ENCODE measurements at regions not wholly inside any gene's neighbourhood (a gene's known extent, or its start where the extent isn't known, plus 50 kb on each side); places are given as distances from the start of the nearest gene placed in this dataset.
A peak's percentile ranks its signal among the peaks of the same experiment; 100 is the strongest.
"Not testable (repeated sequence)": the region's sequence is repeated elsewhere in the genome, so short reads cannot be mapped to it uniquely, and the experiment has no call there.

DNA sequence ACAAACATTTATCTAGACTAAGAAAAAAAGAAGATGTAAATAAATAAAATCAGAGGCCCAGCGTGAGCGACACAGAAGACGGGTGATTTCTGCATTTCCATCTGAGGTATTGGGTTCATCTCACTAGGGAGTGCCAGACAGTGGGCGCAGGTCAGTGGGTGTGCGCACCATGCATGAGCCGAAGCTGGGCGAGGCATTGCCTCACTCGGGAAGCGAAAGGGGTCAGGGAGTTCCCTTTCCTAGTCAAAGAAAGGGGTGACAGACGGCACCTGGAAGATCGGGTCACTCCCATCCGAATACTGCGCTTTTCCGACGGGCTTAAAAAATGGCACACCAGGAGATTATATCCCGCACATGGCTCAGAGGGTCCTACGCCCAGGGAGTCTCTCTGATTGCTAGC, 79.5 kb upstream of the ABCD2 start:
- intact Hi-C loops (cut with DNase I) = not testable (repeated sequence)
- DNase-seq (ENCODE audit: low spot score) = peak; percentile 41

DNA sequence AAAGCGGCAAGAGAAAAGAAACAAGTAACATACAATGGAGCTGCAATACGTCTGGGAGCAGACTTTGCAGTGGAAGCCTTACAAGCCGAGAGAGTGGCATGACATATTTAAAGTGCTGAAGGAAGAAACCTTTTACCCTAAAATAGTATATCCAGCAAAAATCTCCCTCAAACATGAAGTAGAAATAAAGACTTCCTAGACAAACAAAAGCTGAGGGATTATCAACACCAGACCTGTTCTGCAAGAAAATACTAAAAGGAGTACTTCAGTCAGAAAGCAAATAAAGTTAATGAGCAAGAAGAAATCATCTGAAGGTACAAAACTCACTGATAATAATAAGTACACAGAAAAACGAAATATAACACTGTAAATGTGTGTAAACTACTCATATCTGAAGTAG, 77.5 kb upstream of the ABCD2 start:
- intact Hi-C loops (cut with DNase I) = no loop called here
- no peak for DNase-seq (ENCODE audit: low spot score)

DNA sequence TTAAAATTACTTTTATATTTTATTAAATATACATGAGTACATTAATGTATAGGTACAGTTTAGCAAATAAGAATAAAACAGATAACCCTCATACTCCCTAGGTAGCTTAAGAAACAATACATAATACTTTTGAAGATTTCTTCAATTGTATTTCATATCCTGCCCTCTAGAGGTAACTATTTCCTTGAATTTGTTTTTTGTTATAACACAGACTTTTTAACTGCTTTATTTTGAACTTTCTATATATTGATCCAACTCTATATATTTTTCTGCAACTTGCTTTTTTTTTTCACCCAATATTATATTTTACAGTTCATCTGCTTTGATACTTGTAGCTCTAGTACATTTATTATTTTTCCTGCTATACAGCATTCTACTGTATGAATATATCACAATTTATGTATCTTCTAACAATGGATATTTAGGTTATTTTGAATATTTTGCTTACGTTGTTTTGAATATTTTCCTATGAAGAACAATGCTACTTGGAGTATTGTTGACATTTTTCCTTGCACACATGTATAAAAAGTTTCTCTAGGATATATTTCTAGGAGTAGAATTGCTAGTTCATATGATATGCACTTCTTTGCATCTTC, 72.8 kb upstream of the ABCD2 start:
- intact Hi-C loops (cut with DNase I) = loop anchor here (5.0 kb wide), 1 partner anchor 105 kb away; no protein-coding TSS in a partner anchor
- DNase-seq (ENCODE audit: low spot score) = no peak

DNA sequence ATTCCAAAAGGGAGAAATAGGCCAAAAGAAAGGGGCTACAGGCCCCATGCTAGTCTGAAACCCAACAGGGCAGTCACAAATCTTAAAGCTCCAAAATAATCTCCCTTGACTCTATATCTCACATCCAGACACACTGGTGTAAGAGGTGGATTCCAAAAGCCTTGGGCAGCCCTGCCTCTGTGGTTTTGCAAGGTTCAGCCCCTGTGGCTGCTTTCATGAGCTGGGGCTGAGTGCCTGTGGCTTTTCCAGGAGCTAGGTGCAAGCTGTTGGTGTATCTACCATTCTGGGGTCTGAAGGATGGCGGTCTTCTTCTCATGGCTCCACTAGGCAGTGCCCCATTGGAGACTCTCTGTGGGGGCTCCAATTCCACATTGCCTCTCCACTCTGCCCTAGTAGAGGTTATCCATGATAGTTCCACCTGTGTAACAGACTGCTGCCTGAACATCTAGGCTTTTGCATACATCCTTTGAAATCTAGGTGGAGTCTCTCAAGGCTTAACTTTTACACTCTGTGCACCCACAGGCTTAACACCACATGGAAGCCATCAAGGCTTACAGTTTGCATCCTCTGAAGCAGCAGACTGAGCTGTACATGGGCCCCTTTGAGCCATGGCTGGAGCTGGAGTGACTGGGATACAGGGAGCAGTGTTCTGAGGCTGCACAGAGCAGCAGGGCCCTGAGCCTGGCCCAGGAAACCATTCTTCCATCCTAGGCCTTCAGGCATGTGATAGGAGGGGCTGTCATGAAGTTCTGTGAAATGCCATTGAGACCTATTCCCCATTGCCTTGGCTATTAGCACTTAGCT, 66.5 kb upstream of the ABCD2 start:
- DNase-seq (ENCODE audit: low spot score) = no peak
- intact Hi-C loops (cut with DNase I) = no loop called here

DNA sequence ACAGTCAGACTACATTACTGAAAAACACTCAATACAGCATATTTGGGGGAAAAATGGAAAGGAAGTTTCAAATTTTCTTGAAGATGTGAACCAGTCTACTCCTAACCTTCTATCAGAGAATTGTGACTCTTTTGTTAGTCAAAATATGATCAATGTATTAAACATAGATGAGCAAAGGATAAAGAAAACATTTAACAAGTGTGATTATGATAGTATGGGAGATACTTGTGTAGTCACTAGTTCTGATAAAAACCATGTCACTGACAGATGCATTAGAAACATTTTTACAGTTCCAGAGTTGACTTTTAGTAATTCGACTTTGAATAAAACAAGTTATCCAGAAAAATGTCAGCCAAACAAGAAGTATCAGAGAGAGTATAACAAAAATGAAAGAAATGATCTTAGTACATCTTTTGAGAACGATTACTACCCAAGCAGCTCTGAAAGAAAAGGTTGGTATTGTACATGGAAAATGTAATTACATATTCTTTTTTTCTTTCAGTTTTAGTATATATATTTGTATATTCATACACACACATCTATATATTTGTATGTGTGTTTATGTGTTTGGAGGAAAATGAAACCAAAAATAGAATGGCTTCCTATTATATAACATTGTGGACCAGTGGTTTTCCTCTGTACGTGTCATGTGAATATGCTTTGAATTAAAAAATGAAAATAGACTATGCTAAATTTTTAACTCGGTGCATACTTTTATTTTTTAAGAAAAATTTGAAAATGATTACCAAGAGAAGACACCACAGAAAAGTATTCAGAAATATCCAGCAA, 63.3 kb upstream of the ABCD2 start:
- no peak for DNase-seq (ENCODE audit: low spot score)
- intact Hi-C loops (cut with DNase I) = no loop called here

DNA sequence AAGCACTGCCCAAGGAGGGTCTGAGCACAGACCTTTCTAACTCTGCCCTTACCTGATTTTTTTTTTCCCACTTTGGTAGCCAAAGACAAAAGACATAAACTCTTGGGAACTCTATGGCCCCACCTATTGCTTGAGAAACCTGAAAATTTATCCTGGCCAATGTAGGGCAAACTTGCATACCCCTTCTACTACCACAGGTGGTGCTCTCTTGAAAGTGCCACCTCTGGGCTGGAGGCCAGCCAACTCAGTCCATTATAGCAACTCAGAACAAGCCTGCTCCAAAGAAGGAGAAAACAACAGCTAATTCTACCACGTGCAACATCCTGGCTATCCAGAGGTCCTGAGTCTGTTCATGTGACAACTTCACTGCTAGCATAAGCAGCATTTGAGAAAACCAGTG, 55.7 kb upstream of the ABCD2 start:
- no peak for DNase-seq (ENCODE audit: low spot score)
- intact Hi-C loops (cut with DNase I) = no loop called here

DNA sequence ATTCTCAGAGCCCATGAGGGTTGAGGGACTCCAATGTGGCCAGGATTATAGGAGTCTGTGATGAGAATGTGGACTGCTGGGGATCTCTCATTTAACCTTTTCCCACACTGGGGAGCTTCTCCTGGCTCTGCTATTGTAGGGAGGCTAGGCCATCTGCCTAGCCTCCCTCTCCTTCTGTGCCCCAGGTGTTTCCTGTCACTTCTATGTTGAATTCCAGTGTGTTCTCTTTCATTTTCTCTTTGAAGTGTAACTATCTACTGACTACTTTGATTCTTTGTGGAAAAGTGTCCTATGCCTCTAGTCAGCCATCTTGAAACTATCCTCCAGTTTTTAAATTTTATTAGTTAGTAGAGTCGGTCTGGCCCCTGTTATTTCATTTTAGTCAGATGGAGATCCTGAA, 53.4 kb upstream of the ABCD2 start:
- intact Hi-C loops (cut with DNase I) = no loop called here

DNA sequence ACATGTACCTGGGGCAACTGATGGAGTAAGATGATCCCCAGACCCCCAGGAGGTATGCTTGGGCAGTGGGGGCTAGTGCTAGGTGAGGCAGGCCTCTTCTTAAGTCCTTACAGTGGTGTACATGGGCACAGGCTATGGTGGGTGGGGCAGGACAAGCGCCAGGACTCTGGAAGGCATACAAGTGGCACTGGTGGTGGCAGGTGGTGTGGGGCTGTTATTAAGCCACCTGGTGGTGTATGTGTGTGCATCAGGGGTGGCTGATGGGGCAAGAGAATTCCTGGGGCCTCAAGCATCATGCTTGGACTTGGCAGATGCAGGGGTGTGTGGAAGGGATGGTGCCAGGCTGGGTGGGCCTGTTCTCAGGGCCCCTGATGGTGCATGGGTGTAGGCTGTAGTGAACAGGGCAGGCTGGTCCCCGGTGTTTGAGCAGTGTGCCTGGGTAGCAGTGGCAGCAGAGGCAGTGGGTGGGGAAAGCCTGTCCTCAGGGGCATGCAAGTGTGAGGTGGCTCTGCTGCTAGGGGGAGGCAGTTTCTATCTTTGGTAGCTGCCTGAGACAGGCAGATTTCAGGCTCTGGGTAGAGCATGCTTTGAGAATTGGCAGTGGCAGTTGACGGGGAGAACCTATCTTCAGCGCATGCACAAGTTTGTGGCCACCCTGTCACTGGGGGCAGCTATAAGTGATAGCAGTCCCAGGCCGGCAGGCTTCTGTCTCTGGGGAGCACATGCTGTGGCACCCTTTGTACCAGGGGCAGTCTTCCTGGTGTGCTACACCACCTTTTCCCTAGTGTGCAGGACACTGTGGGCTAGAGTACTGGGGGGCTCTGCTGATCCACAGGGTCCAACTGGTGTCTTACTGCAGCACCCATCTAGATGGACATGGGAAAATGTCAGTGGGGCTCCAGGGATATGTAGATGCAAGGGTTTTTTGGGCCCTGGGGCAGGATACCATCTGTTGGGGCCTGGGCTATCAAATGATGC, 52.6 kb upstream of the ABCD2 start:
- no peak for DNase-seq (ENCODE audit: low spot score)
- intact Hi-C loops (cut with DNase I) = no loop called here

More for the DNA sequence above, 53.4 kb upstream of the ABCD2 start:
- no peak for DNase-seq (ENCODE audit: low spot score)

DNA sequence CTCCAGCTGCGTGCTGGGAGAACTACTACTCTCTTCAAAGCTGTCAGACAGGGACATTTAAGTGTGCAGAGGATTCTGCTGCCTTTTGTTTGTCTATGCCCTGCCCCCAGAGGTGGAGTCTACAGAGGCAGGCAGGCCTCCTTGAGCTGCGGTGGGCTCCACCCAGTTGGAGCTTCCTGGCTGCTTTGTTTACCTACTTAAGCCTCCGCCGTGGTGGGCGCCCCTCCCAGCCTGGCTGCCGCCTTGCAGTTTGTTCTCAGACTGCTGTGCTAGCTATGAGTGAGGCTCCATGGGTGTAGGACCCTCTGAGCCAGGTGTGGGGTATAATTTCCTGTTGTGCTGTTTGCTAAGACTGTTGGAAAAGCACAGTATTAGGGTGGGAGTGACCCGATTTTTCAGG, 49.9 kb upstream of the ABCD2 start:
- not testable (repeated sequence) for DNase-seq (ENCODE audit: low spot score)

More for the DNA sequence above, 49.9 kb upstream of the ABCD2 start:
- intact Hi-C loops (cut with DNase I) = not testable (repeated sequence)

Data from cardiac septum (tissue), 1 donor.